ENCODE measurements at regions not wholly inside any gene's neighbourhood (a gene's known extent, or its start where the extent isn't known, plus 50 kb on each side); places are given as distances from the start of the nearest gene placed in this dataset.
A peak's percentile ranks its signal among the peaks of the same experiment; 100 is the strongest.

DNA sequence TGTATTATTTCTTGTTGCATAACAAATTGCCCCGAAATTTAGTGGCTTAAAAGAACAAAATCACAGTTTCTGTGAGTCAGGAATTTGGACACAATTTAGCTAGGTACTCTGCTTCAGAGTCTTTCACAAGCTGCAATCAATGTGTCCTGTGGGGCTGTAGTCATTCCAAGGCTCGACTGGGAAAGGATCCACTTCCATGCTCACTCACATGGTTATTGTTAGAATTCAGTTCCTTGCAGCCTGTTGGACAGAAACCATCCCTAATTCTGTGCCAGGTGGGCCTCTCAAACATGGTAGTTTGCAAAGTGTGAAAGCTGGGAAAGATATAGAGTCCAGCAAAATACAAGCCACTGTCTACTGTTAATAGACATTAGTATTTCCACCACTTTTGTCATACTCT is 59.7 kb upstream of the ARID2 start:
- DNase-seq (ENCODE audit: low read depth): no peak

DNA sequence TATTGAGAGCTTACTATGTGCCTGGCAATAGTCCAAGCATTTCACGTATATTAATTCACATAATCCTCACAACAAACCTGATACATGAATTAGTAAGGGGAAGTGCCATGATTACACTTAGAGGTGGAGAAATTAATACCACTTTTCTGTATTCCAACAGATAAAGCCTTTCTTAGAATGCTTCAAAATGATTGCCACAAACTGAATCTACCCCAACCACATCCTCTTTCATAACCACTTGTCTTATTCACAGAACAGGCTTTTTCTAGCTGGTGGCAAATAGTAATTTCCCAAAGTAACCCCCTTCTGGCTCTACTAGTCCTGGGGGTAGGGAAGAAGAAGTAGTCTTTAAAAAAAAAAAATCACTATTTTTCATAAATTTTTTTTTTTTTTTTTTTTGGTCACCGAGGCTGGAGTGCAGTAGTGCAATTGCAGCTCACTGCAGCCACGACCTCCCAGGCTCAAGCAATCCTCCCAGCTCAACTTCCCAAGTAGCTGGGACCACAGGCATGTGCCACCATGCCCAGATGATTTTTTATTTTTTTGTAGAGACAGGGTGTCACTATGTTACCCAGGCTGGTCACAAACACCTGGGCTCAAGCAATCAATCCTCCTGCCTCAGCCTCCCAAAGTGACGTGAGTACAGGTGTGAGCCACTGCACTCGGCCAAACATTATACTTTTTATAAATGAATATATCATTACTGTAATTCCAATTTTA is 59.0 kb upstream of the ARID2 start:
- peak; percentile 68 for DNase-seq (ENCODE audit: low read depth)

DNA sequence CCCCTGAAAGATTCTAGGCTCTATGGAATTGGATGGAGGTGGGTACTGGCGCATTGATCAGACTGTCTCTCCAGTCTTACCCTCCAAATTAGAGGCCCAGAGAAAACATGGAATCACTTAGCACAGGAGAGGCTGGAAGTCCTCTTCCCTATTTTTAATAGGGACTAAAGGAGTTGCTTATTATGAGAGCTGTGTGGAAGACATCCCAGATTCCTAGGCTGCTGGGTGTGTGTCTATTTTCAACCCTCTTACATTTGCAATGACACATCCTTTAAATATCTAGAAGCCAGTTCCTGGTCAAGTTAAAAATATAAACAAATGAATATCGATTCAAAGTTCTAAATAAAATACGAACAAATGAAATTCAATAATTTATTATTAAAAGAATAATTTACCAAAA is 58.3 kb upstream of the ARID2 start:
- DNase-seq (ENCODE audit: low read depth): peak; percentile 72

DNA sequence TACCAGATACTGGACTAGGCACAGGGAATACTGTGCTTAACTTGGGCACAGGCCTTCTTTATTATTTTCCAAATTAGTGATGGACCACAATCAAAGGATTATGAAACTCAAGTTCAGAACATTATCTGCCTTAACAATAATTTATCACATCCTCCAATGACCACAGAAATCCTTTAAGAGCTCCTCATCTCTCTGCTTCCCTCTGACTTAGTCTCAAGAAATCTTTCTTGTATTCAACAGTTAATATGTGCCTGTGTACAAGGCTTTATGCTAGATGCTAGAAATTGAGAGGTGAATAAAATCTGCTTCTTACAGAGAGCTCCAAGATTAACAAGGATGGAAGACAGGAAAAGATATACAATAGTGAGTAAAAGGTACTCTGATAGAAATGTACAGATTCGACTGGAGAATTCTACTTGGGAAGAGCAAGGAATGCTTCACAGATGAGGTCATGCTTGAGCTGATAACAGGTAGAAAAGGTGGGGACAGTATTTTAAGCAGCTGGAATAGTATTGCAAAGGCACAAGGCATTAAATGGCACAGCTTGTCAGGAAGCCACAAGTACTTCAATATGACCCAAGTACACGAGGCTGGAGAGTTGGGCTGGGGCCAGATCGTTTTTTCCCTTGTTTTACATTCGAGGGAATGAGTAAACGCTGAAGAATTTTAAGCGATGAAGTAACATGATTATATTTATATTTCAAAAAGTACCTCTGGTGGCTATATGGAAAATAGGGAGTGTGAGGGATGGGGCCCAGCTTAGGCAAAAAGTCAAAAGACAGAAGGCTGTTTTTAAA is 55.1 kb upstream of the ARID2 start:
- peak; percentile 96 for DNase-seq (ENCODE audit: low read depth)

DNA sequence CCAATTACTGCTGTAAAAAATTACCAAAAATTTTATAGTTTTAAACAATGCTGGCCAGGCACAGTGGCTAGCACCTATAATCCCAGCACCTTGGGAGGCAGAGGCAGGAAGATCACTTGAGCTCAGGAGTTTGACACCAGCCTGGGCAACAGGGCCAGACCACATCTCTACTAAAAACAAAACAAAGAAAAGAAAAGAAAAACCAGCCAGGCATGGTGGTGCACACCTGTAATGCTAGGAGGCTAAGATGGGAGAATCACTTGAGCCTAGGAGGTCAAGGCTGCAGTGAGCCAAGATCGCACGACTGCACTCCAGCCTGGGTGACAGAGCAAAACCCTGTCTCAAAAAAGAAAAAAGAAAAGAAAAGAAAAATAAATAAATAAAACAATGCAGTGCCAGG is 54.0 kb upstream of the ARID2 start:
- no peak for DNase-seq (ENCODE audit: low read depth)
